HG03442 (cell line): ENCODE measurements at regions not wholly inside any gene's neighbourhood (a gene's known extent, or its start where the extent isn't known, plus 50 kb on each side); places are given as distances from the start of the nearest gene placed in this dataset.

Experiments
- ATAC-seq: cut with Tn5 transposase; IDR thresholded peaks from one replicate; pipeline ENCODE4 v1.9.1; 2021; ENCODE audit warnings: mild to moderate bottlenecking, moderate library complexity; ENCODE audit not compliant: unreplicated experiment

DNA sequence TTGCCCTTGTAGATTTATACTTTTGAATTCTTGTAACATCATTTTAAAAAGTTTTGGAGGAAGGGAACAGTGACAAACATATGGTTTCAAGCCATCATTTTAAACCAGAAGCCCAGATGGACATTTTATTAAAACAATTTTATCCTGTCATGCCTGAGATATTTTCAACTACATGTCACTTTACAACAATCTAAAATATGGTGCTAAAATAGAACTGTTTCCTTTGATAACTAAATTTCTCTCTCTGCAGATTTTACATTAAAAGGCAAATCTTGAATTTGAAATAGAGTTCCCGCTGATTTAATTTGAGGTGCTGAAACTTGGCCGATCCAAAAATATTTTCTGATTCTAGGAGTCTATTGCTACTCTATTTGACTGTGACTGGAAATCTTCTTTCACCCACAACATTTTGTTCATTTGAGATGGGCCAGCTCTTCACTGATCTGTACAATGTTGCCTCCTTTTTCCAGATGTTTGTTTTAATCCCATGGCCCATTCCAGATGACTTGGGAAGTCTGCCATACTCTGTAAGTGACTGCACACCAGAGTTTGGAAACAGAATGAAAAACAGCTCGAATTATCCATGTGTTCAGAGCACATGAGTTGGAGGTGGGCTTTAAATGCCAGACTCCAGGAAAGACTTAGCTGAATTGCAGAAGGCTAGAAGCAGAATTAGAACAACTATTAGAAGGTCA lies 402.5 kb downstream of the TMEM135 start:
- ATAC-seq = no peak

DNA sequence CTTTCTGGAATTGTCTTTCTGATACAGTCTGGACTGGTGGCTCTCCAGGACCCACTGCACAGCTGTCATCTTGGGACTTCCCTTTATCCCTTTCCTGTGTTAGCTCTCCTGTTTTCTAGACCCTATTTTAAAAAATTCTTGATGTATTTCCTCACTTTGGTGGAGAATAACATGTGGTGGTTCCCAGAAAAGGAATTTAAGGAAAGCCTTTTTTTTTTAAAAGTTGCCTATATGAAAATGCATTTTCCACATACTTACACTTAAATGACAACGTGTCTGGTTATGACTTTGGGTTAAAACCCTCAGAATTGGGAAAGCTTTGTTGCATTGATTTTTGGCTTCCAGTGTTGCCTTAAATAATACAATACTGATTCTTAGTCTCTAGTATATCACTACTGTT lies 400.7 kb downstream of the TMEM135 start:
- ATAC-seq = no peak

DNA sequence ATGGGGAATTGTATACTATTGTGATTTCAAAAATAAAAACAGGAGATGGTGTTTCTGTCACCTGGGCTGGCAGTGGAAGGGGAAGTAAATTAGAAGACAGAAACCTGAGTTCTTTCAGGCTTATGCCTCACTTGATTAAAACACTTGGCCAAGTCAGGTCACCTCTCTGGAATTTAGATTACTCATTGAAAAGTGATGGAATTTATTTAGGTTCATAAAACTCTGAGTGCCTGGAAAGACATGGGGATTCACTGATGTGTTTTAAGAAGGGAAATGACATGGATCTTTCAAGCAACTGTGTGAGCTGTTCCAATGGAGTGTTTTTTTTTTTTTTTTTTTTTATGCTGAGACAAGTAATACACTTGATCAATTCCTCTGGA lies 400.1 kb downstream of the TMEM135 start:
- ATAC-seq = no peak

DNA sequence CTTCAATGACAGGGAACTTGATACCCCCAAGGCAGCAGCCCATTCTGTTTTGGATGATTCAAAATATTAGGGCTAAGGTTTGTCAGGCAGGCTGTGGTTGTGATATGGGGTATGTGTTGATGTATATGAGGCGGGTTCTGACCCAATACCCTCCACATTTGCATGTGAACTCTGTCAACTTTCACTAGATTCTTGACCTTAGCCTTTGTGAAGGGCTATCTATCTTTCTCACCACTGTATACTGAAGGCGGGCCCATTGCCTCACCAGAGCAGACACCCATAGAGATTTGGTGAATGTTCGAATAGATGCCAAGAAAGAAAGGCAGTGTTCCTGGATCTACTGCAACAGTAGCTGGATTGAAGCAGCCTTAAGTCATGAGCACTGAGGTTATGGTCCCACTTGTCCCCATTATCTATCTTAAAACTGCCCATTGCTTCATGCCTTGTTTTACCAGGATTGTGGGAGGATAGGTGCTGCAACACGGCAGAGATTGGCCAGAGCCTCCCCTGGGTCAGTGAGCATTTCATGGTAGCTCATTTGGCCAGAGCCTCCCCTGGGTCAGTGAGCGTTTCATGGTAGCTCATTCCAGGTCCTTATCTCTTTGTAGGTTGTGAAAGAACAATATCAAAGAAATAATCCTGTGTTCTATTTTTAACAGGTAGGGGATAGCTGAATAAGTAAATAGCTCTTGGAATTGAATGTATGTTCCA lies 399.6 kb downstream of the TMEM135 start:
- ATAC-seq = no peak

DNA sequence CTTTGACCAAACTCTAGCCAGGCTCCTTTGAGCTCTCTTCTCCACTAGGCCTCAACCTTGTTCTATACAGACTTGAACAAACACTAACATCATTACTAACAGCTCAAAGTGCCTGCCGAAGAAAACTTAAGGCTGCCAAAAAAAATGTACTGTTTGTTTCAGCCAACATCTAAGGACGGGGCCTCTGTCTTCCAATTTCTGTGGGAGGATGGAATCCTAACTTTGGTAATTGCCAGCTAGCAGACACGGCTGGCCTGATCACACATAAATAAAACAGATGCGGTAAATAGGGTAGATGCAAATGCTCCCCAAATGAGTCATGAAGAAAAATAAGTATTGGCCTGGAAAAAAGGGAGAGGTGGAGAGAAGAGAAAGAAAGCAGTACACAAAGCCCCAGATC lies 394.3 kb downstream of the TMEM135 start:
- no peak for ATAC-seq

DNA sequence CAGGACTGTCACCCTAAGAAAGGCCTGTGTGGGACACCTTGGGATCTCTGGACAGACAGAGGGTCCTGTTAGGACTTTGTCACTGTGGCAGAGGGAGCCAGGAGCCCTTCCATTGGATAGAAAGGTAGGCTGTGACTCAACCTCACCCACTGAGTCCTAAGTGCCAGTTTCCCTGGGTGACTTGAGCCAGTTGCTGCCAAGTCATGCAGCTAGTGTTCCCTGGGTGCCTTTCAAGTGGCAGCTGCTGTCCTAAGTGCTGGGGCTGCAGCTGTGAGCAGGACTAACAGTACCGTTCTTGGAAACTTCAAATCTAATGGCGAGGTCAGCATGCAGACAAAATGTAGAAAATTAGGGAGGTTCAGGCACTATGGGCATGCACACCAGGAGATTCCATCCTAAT lies 393.7 kb downstream of the TMEM135 start:
- no peak for ATAC-seq

DNA sequence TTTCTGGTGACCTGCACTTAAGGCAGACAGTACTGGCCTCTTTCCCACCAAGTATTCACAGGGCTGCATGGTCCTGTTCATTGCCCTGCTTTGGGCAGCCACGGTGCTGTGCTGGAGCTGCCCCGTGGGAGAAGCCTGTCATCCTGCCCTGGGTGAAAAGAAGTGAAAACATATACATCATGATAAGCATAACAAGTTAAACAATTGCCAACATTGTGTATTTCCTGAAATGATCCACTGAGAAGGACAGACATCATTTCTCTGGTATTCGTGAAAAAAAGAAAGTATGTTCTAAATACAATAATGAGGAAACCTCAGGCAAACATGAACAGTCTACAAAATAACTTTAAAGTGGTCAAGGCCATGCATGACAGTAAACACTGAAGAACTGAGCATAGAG lies 393.1 kb downstream of the TMEM135 start:
- ATAC-seq = no peak

DNA sequence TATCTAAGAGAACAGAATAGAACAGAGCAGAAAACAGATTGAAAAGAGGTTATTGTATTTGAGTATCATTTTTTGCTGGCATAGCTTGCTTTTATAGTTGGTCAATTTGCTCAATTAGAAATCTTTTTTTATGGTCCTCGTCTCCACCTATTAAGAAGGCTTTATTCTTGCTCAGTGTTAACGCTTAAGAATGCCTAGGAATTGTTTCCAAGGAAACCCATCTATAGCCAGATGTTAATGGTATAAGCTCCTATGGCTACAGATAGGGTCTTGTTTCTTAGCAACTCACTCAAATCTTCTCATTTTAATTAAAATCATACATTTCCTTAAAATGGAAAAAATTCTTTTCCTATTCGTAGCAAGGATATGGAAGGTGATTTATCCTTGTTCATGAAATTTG lies 392.3 kb downstream of the TMEM135 start:
- ATAC-seq = no peak

DNA sequence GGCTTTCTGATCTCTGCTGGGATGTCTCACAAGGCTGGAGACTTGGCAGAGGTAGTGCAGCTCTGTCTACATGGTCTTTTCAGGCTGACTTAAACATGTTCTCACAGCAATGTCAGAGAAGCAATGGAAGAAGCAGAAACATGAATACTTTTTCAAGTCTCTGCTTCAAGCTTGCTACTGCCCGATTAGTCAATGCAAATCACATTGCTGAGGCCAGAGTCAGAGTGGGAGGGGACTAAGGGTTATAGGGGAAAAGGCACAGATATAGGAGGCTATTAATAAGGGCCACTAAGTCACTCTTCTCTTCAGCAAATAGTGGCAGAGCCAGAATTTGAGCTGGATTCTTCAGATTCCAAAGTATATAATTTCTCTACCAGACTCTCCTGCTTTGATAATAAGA lies 390.5 kb downstream of the TMEM135 start:
- no peak for ATAC-seq

DNA sequence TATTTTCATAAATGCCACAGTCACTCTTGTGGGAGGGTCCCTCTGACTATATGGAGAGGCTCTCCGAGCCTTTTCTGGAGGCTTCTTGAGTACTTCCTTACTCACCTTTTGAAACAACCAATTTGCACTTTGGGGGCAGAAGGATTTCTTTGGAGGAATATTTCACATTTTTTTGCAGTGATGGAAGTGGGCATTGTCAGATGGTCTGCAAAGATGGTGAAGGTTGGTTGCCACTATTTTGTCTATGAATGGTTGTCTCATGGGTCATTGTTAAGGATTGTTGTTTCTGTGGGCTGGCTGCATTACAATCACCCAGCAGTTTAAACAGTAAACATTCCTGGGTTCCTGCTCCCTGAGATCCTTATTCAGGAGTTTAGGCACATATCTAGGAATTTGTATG lies 388.2 kb downstream of the TMEM135 start:
- ATAC-seq = no peak

DNA sequence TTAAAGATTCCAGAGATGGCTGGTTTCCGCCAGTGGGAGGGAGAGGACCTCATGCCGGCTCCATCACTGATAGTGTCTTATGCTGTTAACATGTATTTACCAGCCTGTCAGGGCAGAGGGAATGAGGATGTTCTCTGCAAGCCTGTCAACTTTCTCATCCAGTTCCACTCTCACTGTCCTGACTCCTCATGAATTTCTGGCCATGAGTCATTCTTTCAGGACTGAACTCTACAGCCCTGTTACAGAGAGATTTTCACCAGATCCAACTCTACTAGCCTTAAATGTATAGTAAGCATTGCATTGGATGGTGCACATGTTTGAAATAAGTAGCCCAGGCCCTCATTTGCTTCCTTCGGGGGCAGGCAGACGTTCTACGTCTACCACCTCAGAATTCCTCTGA lies 387.7 kb downstream of the TMEM135 start:
- no peak for ATAC-seq

DNA sequence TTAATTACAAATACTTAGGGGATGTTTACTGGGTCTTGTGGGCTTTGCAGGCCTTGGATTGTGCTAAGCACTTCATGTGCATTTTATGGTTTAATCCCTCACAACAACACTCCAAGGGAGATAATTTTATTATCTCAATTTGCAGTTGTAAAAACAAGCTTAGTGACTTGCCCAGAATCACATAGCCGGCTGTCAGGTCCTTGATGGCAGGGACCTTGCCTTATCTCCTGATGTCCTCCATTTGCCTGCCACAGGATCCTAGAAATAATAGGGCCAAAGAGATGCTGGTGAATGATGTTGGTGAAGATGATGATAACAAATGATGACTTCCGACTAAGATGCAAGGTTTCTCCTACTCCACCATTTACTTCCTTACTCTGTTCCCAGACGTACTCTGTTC lies 385.4 kb downstream of the TMEM135 start:
- no peak for ATAC-seq

DNA sequence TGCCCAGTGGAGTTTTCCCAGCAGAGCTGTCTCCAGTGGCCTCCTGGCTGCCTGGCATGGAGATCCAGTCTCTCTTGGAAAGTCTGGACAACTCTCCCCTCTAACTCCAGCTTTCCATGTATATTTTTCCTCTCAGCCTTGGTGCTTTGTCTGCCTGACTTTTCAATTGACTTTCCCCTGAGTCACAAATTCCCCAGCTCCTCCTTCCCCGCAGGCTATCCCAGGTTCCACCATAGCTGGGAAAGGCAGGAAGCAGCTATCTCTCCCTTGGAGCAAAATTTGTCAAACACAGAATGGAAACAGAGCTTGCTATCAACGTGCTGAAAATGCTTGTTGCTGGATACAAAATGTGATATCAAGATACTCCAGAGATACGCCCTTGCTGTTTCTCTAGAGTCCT lies 384.8 kb downstream of the TMEM135 start:
- no peak for ATAC-seq

DNA sequence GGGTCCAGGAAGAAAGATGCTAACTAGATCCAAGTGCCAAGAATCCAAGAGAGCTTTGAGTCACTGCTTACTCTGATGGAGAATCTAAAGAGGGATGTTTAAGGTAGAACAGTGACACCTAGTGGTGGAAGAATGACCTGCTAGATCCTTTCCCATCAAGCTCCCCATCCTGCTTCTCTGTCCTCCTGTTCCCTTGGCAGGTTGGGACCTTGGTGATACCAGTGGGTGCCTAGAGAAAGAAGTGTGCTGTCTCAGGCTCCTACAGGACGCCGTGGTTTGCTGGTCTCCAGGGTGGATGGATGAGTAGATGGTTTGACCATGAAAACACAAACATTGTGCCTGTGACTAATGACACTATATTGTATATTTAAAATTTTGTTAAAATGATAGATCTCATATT lies 383.7 kb downstream of the TMEM135 start:
- ATAC-seq = peak; percentile 87

DNA sequence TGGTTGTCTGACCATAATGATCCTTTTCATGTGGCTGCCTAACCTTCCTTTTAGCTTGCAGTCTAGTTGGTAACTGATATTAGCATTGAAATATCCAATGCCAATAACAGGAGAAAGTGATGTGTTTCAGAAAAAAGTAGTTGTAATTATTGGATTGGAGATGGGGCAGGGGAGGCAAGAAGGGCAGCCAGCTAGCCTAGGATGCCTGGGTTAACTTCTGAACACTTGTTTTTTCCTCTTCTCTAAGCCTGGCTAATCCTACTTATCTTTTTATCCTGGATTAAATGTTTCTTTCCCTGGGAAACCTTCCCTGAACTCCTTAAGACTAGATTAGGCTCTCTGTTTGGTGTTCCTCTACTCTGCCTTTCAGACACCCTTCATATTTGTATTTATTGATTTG lies 380.2 kb downstream of the TMEM135 start:
- ATAC-seq = no peak

DNA sequence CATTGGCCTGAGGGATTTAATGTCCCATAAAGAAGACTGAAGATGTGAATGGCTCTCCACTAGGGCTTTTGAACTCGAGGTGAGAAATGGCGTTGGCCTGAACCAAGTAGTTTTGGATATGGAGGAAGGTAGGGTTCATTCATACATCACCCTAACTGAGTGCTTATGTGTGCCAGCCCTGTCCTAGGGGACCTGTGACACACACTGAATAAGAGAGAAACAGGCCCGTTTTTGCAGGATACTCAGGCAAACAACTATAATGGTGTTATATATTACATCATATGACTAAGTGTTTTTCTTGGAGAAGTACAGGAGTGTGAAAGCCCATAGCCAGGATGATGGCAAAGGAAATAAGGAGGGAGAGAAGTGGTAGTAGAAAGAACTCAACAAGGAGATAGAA lies 368.1 kb downstream of the TMEM135 start:
- ATAC-seq = no peak

DNA sequence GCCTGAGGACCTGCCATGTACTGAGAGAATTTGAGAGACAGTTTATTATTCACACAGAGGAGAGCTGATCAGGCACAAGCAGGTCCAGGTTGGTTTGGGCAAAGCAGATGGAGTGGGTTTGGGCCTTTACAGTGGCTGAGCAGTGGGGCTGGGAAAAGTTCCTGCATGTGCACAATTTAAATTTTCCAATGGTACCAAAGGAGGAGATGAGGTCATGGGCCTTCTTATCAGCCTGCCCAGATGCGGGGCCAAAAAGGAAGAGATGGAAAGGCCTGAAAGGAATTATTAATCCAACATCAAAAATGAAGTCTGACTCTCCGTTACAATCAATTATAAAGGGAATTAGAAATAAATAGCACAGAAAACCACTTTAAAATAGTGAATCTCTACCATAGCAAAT lies 367.6 kb downstream of the TMEM135 start:
- no peak for ATAC-seq

DNA sequence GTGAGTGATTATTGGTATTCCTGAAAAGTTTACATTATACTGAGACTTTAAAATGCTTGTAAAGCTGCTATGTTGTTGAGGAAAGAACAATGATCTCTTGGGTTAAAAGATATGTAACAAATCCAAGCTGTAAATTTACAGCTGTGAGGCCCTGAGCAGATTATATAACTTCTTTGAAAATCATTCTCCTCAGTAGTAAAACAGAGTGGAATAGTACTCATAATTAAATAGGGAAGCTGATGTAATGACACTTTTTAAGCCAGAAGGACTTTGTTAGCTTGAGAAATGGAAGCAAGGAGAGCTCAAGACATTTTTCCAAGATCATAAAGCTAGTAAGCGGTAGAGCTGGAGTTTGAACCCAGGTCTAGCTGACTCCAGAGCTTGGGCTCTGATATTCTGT lies 363.9 kb downstream of the TMEM135 start:
- ATAC-seq = no peak

DNA sequence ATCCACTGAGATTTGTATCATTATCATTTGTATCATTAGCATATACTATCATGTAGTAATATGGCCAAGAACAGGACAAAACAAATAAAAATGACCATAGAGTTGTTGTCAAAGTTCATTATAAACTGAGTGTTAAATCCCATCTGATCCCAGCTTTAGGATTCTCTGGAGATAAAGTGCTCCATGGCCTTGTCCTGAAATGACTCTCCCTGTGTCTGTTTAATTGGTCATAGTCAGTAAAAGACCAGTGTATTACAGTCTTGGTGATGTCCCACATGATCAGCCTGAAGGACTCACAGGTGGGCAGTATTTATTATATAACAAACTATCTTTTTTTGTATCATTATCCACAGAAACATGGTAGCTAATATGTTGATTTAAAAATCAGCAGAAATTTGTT lies 361.6 kb downstream of the TMEM135 start:
- no peak for ATAC-seq

DNA sequence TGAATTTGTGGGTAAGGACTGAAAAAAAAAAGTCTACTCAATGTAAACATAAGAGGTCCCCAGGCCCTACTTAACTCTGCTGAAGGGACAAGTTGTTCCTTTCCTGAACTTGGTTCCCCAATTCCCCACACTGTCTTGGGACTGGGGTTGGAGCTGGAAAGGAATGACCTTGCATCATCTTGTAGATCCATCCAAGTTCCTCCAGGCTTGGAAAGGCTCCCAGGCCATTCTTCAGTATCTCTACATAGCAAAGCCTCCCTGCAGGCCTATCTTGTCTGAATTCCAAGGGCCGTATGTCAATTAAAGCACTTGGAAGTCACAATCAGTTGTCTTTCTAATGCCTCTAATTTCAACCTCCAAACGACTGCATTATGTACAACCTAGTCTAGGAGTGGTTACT lies 361.2 kb downstream of the TMEM135 start:
- no peak for ATAC-seq

DNA sequence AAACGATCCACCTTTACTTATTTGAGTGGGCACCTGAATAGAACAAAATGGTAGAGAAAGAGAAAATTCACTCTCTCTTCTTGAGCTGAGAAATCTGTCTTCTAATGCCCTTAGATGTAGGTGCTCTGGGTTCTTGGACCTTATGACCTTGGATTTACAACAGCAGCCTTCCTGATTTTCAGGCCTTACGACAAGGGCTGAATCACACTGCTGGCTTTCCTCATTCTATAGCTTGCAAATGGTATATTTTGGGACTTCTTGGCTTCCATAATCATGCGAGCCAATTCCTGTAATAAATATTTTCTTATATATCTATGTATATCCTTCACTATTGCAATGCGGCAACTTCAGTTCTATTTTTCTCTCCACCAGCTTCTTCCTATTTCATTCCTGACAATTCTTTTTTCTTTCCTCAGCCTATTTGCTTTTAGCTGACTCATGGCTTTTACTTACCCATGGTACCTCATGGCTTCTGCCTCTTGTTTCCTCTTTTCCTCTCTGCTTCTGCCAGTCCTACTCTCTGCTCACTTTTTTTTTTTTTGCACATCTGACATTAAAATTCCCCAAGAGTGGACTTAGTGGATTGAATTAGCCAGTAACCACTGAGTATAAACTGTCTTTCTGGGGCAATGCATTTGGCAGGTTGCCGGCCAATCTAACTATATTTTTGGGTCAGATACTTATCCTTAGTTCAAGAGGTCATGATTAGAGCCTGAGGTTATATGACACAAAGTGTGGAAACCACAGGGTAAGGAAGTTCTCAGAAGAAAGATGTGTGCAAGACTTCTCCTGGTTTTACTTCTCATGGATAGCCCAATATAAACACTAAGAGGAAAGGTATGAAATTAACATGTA lies 359.5 kb downstream of the TMEM135 start:
- no peak for ATAC-seq

DNA sequence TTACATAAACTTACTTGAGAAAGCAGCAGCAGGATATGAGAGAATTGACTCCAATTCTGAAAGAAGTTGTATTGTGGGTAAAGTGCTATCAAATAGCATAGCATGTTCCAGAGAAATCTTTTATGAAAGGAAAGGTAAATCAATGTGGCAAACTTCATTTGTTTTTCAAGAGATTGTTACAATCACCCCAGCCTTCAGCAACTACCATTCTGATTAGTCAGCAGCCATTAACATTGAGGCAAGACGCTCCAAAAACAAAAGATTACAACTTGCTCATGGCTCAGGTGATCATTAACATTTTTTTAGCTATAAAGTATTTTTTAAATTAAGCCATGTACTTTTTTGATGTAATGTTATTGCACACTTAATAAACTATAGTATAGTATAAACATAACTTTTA lies 357.2 kb downstream of the TMEM135 start:
- no peak for ATAC-seq
